ENCODE measurements at regions not wholly inside any gene's neighbourhood (a gene's known extent, or its start where the extent isn't known, plus 50 kb on each side); places are given as distances from the start of the nearest gene placed in this dataset.

DNA sequence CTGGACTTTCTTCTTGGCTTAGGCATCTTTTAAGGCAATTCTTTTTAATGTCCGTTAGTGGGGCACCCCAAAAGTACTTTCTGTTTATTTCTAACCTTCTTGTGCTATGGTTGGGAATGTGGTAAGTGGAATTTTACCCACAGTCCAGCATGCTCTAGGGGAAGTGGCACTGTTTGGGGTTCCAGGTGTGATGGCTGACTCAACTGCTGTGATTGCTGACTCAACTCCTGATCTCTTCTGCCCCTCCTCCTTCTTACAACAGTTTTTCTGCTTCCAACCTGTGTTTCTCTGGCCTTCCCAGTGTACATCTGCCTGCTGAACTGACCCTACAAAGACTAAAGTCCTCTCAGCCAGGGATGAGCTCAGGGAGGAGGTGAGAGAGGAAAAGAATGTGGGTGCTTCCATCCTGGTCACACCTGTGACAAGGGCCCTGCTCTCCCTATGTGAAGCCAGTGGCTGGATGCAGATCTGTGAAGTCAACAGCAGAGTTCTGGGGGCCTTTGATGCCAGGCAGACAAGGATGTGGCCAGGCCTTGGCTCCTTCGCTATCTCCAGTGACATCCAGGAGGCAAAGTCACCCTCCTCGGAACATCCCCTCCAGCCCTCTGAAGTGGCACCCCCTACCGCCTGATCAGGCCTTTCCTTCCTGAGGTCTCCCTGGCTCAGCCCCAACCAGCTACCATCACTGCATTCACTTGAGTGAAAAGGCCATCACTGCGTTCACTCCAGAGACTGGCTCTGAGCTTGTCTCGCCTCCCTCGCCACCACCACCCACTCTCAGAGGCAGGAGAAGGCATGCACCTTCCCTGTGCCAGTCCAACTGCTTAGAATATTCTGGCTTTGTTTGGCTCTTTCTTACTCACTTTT, 72.2 kb downstream of the C5orf15 start:
- TF ChIP-seq TCF12 (IDR thresholded peaks at IDR 0.05; ENCODE audit: low read depth) = no peak
- no peak for TF ChIP-seq USF1 (IDR thresholded peaks at IDR 0.05)
- no peak for TF ChIP-seq EP300 (IDR thresholded peaks at IDR 0.05; ENCODE audit: borderline replicate concordance)
- TF ChIP-seq TEAD4 (IDR thresholded peaks at IDR 0.05) = no peak
- no peak for TF ChIP-seq FOXM1 (IDR thresholded peaks at IDR 0.05; ENCODE audit: borderline replicate concordance, low read depth)
- no peak for TF ChIP-seq YY1 (IDR thresholded peaks at IDR 0.05; ENCODE audit: low read depth)
- TF ChIP-seq ZBTB7A (IDR thresholded peaks at IDR 0.05; ENCODE audit: low read depth) = no peak
- TF ChIP-seq RAD21 (IDR thresholded peaks at IDR 0.05; ENCODE audit: low read depth) = no peak
- TF ChIP-seq CREB1 (IDR thresholded peaks at IDR 0.05; ENCODE audit: low read depth) = no peak
- no peak for TF ChIP-seq TAF1 (IDR thresholded peaks at IDR 0.05; ENCODE audit: low read depth)

DNA sequence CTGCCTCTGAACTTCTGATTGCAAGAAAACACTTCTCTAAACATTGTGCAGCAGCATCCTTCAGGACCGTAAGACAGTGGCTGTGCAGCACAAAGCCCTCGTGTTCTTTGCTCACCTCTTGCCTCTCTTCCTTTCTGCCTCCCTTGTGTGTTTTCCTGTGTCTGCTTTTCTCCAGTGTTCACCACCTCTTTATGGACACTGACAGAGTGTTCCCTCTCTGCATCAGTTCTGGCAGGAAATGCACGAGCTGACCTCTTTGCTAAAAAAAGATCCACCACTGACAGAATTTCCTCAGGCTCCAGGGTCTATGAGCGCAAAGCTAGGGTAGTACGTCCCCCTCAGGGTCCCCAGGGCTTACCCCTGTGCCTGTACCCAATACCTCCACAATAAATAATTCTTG, 74.3 kb downstream of the C5orf15 start:
- TF ChIP-seq FOXM1 (IDR thresholded peaks at IDR 0.05; ENCODE audit: borderline replicate concordance, low read depth) = no peak
- TF ChIP-seq CEBPB (IDR thresholded peaks at IDR 0.05) = no peak
- no peak for TF ChIP-seq MAX (IDR thresholded peaks at IDR 0.05)
- no peak for TF ChIP-seq NFIC (IDR thresholded peaks at IDR 0.05)
- no peak for TF ChIP-seq USF1 (IDR thresholded peaks at IDR 0.05)
- TF ChIP-seq TCF12 (IDR thresholded peaks at IDR 0.05; ENCODE audit: low read depth) = no peak
- TF ChIP-seq TAF1 (IDR thresholded peaks at IDR 0.05; ENCODE audit: low read depth) = no peak
- no peak for TF ChIP-seq CREB1 (IDR thresholded peaks at IDR 0.05; ENCODE audit: low read depth)
- TF ChIP-seq YY1 (IDR thresholded peaks at IDR 0.05; ENCODE audit: low read depth) = no peak
- no peak for TF ChIP-seq TEAD4 (IDR thresholded peaks at IDR 0.05)

GRCh38 chr5:133892774-133893173, 75.7 kb downstream of the C5orf15 start:
- TF ChIP-seq TEAD4 (IDR thresholded peaks at IDR 0.05) = no peak
- no peak for TF ChIP-seq EP300 (IDR thresholded peaks at IDR 0.05; ENCODE audit: borderline replicate concordance)
- no peak for TF ChIP-seq TCF12 (IDR thresholded peaks at IDR 0.05; ENCODE audit: low read depth)
- TF ChIP-seq, protein P1, sequence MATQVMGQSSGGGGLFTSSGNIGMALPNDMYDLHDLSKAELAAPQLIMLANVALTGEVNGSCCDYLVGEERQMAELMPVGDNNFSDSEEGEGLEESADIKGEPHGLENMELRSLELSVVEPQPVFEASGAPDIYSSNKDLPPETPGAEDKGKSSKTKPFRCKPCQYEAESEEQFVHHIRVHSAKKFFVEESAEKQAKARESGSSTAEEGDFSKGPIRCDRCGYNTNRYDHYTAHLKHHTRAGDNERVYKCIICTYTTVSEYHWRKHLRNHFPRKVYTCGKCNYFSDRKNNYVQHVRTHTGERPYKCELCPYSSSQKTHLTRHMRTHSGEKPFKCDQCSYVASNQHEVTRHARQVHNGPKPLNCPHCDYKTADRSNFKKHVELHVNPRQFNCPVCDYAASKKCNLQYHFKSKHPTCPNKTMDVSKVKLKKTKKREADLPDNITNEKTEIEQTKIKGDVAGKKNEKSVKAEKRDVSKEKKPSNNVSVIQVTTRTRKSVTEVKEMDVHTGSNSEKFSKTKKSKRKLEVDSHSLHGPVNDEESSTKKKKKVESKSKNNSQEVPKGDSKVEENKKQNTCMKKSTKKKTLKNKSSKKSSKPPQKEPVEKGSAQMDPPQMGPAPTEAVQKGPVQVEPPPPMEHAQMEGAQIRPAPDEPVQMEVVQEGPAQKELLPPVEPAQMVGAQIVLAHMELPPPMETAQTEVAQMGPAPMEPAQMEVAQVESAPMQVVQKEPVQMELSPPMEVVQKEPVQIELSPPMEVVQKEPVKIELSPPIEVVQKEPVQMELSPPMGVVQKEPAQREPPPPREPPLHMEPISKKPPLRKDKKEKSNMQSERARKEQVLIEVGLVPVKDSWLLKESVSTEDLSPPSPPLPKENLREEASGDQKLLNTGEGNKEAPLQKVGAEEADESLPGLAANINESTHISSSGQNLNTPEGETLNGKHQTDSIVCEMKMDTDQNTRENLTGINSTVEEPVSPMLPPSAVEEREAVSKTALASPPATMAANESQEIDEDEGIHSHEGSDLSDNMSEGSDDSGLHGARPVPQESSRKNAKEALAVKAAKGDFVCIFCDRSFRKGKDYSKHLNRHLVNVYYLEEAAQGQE (IDR thresholded peaks at IDR 0.05; ENCODE audit: low read depth) = no peak
- TF ChIP-seq RAD21 (IDR thresholded peaks at IDR 0.05; ENCODE audit: low read depth) = no peak
- TF ChIP-seq YY1 (IDR thresholded peaks at IDR 0.05; ENCODE audit: low read depth) = no peak
- no peak for TF ChIP-seq TAF1 (IDR thresholded peaks at IDR 0.05; ENCODE audit: low read depth)
- TF ChIP-seq CREB1 (IDR thresholded peaks at IDR 0.05; ENCODE audit: low read depth) = no peak
- no peak for TF ChIP-seq ZBTB7A (IDR thresholded peaks at IDR 0.05; ENCODE audit: low read depth)
- no peak for TF ChIP-seq MAX (IDR thresholded peaks at IDR 0.05)
- TF ChIP-seq CEBPB (IDR thresholded peaks at IDR 0.05) = no peak

DNA sequence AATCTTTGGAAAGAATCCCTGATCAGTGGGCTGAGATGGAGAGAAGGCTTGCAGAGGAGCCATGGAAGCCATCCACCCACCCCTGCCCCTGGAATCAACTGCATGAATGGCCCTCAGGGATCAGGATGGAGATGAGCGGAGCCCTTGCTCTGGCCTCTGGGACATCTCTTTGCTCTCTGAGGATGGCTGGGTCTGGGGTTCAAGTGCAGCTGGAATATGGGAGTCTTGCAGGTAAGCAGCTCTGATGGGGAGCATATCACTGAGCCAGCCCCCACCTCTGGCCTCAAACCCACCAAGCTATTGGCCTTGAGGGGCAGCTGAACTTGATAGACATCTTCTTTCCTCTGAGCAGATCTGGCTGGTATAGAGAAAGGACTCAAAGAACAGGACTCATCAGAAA, 76.1 kb downstream of the C5orf15 start:
- TF ChIP-seq CEBPB (IDR thresholded peaks at IDR 0.05) (no peak), FOXM1 (IDR thresholded peaks at IDR 0.05; ENCODE audit: borderline replicate concordance, low read depth) (no peak), YY1 (IDR thresholded peaks at IDR 0.05; ENCODE audit: low read depth) (no peak), RAD21 (IDR thresholded peaks at IDR 0.05; ENCODE audit: low read depth) (no peak), EP300 (IDR thresholded peaks at IDR 0.05; ENCODE audit: borderline replicate concordance) (no peak), USF1 (IDR thresholded peaks at IDR 0.05) (no peak), TEAD4 (IDR thresholded peaks at IDR 0.05) (no peak), CREB1 (IDR thresholded peaks at IDR 0.05; ENCODE audit: low read depth) (no peak), EGR1 (IDR thresholded peaks at IDR 0.05) (no peak), TAF1 (IDR thresholded peaks at IDR 0.05; ENCODE audit: low read depth) (no peak), ZBTB7A (IDR thresholded peaks at IDR 0.05; ENCODE audit: low read depth) (no peak), MAX (IDR thresholded peaks at IDR 0.05) (no peak), NFIC (IDR thresholded peaks at IDR 0.05) (no peak), TCF12 (IDR thresholded peaks at IDR 0.05; ENCODE audit: low read depth) (no peak)
- TF ChIP-seq, protein P1 (IDR thresholded peaks at IDR 0.05; ENCODE audit: low read depth) = no peak

GRCh38 chr5:133891390-133891789, 77.0 kb downstream of the C5orf15 start:
- TF ChIP-seq NFIC (IDR thresholded peaks at IDR 0.05) (no peak), USF1 (IDR thresholded peaks at IDR 0.05) (no peak), EGR1 (IDR thresholded peaks at IDR 0.05) (no peak), EP300 (IDR thresholded peaks at IDR 0.05; ENCODE audit: borderline replicate concordance) (no peak), TAF1 (IDR thresholded peaks at IDR 0.05; ENCODE audit: low read depth) (no peak), CREB1 (IDR thresholded peaks at IDR 0.05; ENCODE audit: low read depth) (no peak), TEAD4 (IDR thresholded peaks at IDR 0.05) (no peak), CEBPB (IDR thresholded peaks at IDR 0.05) (no peak), YY1 (IDR thresholded peaks at IDR 0.05; ENCODE audit: low read depth) (no peak), FOXM1 (IDR thresholded peaks at IDR 0.05; ENCODE audit: borderline replicate concordance, low read depth) (no peak), ZBTB7A (IDR thresholded peaks at IDR 0.05; ENCODE audit: low read depth) (no peak), RAD21 (IDR thresholded peaks at IDR 0.05; ENCODE audit: low read depth) (no peak), MAX (IDR thresholded peaks at IDR 0.05) (no peak), TCF12 (IDR thresholded peaks at IDR 0.05; ENCODE audit: low read depth) (no peak)
- TF ChIP-seq, protein P1 (IDR thresholded peaks at IDR 0.05; ENCODE audit: low read depth) = no peak
